T1000 (cell line): ENCODE measurements at regions not wholly inside any gene's neighbourhood (a gene's known extent, or its start where the extent isn't known, plus 50 kb on each side); places are given as distances from the start of the nearest gene placed in this dataset.
A peak's percentile ranks its signal among the peaks of the same experiment; 100 is the strongest.

ENCODE experiments used
- DNase-seq: peaks from one replicate; lab custom pipeline; 2025; ENCODE audit warnings: mixed read lengths; lab: John Stamatoyannopoulos, UW

DNA sequence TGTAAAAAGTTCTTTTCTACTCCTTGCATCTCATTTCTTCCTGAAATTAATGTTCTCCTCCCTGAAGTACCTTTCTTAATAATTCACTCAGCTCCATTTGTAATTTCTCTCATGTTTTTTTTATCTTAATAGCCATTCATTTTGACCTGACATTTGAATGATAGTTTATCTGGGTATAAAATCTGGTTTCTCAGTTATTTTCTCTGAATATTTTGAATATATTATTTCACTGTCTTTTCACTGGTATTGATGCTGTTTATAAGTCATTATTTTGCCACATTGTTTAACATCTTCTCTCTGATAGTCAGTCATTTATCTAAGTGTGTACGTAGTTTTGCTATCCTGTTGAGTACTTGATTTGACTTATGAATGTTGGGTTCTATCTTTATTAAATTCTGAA is 68.8 kb upstream of the ARHGAP18 start:
- no peak for DNase-seq

DNA sequence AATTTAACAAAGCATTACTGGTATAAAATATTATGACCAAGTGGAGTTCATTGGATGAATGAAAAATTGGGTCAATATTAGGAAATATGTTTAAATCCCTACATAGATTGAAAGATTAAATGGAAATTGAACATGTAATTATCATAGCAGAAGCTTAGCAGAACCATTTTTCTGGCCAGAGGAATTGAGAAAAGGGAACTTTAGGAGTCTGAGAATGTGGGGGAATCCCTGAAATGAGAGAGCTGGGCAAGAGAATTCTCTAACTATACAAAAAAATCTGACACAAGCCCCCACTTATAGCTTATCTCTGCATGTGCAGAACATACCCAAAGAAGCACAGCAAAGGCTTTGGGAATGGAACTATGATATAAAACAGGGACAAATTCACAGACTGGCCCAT is 67.4 kb upstream of the ARHGAP18 start:
- no peak for DNase-seq

DNA sequence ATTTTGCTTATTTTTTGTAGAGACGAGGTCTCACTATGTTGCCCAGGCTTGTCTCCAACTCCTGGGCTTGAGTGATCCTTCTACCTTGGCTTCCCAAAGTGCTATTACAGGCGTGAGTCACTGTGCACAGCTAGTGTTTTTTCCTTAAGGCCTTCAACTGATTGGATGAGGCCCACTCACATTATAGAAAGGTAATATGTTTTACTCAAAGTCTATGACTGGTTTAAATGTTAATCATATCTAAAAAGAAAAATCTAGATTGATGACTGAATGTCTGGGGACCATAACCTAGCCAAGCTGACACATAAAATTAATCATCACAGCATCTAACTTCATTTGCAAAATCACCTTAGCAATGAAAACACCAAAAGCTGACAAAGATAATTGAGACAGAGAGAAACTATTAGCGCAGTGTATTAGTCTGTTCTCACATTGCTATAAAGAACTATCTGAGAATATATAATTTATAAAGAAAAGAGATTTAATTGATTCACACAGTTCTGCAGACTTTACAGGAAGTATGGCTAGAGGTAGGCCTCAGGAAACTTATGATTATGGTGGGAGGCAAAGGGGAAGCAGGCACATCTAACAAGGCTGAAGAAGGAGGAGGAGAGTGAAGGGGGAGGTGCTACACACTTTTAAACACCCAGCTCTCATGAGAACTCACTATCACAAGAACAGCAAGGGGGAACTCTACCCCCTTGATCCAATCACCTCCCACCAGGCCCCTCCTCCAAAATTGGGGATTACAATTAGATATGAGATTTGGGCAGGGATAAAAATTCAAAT is 66.8 kb upstream of the ARHGAP18 start:
- DNase-seq = no peak

DNA sequence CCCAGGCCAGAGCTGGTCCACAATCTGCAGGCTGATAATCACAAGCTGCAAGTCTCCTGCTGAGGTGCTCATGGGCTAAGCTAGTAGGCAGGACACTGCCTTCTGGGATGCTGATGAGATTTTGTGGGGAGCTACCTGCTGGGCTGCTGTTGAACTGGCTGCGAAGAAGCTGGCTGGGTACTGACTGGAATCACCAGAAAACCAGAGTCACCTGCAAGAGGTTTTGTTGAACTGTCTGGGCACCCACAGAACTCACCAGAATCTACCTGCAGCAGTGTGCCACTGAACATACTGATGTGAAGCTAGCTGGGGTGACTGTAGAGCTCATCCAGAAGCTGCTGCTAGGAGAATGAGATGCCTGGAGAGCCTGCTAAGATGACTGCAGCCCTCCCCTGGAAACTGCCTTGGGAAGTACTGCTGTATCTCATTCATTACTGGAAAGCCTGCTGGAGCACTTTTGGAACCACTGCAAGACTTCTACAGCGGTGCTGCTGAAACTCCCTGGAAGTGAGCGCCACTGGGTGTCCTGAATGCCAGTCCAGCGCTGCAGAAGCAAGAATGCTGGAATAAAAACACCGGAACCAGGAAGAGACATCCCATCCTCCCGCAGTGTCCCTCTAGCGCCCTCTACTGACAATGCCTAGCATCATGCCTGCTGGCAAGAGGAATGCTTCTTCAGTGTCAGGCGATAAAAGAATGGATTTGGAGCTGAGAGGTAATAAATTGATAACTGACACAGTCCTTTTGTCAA is 64.9 kb upstream of the ARHGAP18 start:
- peak; percentile 34 for DNase-seq

DNA sequence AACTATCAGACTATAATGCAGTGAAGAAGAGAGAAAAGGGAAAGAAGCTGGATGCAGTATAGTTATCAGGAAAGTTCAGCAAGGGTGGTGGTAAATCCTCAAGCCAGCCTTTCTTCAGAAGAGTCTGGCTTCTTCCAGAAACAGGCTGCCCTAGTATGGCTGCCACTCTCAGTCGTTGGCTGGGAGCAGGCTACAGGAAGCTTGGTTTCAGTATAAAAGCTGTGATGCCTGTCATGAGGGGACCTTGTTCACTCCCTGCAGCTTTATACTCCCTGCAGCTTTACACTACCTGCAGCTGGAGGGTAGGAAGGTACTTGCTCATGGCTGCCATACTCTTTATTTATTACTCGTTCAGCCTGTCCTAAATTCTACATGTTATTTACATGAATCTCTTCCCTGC is 63.3 kb upstream of the ARHGAP18 start:
- DNase-seq = no peak

DNA sequence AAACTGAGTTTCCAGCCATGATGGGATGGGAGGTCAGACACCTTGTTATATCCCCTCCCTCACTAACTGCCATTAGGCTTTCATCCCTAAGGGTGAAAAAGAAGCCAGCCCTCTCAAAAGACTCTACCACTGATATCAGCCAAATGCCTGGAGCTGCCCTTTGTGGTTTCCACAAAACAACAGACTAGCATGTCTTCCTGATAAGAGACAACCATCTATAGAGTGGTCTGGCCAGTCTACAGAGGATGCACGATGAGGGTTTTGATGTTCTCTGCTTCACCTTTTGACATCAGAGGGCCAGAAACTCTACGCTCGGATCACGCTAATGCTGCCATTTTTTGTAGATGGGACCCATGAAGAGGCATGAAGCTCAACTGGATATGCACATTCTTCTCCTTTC is 61.7 kb upstream of the ARHGAP18 start:
- DNase-seq = no peak

DNA sequence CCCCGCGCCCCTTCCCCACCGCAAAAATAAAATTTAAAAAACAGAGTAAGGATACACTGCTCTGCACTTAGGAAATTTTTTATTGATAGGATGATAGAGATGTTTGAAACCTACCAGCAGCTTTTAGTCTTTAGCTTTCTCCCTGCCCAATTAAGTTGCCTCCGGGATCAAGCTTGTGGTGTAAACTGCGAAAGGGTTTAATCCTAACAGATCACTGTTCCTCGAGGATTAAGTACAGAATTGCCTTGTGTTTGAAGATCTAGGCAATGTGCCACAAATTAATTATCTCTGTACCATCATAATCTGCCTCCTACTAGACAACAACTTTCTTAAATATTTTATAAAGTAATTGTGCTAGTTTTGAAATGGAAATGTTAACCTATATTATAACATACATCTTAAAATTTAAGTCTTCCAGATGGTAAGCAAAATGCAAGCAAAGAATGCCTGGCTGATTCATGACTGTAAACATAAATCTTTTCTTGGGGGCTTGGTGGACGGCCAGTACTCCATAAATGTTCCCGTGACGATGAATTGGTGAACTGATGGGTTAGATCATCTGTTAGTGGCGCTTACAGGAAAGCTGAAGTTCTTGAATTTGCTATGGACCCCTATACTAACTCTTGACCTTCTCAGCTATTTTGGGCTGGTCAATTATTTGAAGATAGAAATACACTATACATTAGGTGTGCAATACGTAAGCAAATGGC is 58.0 kb upstream of the ARHGAP18 start:
- DNase-seq = no peak

DNA sequence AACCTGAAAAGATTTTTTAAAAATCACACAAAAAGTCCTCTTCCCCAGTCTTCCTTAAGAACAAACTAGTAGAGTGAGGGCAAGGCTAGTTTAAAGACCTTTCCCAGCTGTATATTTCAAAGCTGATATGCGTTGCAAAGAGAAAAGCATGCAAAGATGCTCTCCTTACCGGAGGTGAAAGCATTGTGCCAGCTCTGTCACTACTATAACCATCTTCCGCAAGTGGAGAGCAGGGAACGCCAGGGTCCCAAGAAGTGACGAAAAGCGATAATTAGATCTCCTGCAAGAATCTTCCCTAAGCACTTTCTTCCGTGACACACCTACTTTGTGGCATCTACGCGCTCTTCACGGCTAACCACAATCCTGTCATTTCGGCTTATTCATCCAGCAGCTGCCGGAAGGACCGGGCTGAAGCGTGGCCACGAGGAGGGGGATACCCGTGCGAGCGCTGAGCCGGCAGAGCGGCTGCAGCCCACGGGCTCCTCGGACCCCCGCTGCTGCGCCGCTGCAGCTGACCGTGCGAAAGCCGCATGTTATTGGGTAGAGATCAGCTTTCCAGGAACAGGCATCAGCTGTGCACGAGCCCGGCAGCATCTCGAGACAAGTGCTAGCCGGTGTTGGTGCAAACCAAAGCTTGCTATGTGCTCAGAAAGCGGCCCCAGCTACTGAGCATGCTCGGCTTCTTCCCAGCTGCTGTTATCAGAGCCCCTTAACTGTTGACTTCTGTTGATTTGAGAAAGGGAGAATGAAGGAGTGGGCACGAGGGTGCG is 57.2 kb upstream of the ARHGAP18 start:
- peak; percentile 30 for DNase-seq

DNA sequence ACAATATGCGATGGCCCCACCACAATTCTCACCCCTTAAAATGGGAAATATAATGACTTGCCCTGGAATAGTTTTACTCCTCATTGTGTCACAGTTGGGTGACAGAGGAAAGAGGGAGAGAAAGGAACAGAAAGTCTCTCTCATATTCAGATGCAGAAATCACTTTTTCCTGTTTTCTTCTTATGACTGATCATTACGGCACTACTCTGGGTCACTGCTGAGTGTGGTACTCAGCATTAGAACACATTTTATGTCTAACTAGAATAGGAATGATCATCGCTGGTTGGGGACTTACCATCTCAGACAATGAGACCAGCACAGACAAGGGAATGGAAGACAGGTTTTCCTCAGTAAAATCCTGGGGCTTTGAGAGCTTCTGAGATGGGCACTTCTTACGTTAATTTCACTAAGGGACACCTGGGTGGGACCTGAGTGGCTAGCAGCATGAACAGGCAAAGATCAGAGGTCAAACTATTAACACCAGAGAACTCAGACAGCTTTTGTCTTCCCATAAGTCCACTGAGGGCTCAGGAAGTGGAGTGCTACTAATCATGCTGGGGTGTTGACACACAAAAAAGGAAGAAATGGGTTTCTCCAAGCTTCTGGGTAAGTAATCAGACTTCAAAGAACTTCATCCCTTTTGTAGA is 54.9 kb upstream of the ARHGAP18 start:
- DNase-seq = no peak

DNA sequence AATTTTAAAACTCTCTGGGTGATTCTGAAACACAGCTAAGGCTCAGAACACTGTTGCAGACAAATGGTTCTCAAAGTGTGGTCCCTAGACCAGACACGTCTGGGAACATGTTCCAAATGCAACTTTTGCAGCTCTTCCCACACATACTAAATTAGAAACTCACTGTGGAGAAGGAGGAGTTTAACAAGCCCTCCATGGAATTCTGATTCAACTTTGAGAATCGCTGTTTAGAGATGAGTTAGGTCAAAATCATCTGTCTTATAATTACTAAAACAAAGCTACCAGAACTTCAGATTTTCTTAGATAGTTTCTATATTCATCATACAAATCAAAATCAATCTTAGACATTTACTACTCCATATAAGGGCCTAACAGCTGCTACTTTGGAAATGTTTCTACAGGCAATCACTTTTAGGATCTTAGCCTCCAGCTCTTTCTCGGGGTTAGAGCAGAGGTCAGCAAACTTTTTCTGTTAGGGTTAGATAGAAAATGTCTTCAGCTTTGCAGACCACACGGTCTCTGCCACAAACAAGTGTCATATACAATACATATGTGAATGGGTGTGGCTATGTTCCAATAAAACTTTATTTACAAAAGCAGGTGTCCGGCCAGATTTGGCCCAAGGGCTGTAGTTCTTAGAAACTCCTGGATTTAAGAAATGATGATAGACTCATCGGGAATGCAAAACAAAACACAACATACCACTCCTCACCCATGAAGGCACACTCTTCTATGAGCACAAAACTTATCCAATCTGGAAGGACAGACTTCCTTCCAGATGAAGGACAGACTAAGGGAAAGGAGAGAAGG is 50.0 kb upstream of the ARHGAP18 start:
- DNase-seq = no peak
